ENCODE measurements at regions not wholly inside any gene's neighbourhood (a gene's known extent, or its start where the extent isn't known, plus 50 kb on each side); places are given as distances from the start of the nearest gene placed in this dataset.

GRCh38 chr4:121519236-121519838 is 138.5 kb upstream of the QRFPR start:
- DNase-seq (ENCODE audit: low spot score) = no peak

- DNase-seq (ENCODE audit: low spot score) = no peak
Observed at GRCh38 chr4:121517241-121517640, 136.4 kb upstream of the QRFPR start.

GRCh38 chr4:121514443-121514842 is 133.6 kb upstream of the QRFPR start:
- DNase-seq (ENCODE audit: low spot score) = no peak

DNA sequence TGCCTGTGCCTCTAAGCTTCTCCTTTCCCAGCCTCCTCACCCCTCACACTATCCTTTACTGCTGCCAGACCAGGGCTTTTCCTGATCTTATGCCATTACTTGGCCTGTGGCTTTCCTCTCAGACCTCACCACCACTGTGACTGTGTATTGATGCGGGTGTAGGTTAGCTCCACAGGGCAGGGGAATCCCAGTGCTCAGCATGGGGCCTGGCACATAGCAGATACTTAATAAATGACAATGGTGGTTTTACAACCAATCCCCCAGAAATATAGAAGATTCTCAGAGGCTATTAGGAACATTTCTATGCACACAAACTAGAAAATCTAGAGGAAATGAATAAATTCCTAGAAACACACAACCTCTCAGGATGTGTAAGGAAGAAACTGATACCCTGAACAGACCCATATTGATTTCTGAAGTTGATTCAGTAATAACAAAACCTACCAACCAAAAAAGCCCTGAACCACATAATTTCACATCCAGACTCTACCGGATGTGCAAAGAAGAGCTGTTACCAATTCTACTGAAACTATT is 129.6 kb upstream of the QRFPR start:
- DNase-seq (ENCODE audit: low spot score) = no peak

- DNase-seq (ENCODE audit: low spot score) = no peak
Observed at GRCh38 chr4:121485190-121485804, 104.5 kb upstream of the QRFPR start.

GRCh38 chr4:121484633-121485032 is 103.8 kb upstream of the QRFPR start:
- peak; percentile 21 for DNase-seq (ENCODE audit: low spot score)

GRCh38 chr4:121479808-121480207 is 99.0 kb upstream of the QRFPR start:
- DNase-seq (ENCODE audit: low spot score) = no peak

DNA sequence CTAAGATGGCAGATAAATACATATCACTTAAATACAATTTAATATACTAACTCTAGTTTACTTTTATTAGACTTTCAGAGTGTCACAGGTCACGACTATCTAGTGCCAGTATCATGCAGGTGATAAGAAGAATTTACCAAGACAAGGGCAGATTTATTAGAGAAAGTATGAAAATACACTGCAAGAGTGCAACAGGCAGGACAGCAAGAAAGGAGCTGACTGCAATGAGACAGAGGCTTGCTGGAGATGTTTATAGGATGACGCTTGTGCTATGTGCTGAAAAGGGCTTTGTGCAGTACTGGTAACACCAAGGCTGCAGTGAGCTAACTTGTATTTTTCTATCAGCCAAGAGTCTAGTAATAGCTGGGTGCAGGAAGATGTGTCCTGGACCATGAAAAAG is 96.7 kb upstream of the QRFPR start:
- no peak for DNase-seq (ENCODE audit: low spot score)

GRCh38 chr4:121477079-121477478 is 96.3 kb upstream of the QRFPR start:
- DNase-seq (ENCODE audit: low spot score) = no peak

DNA sequence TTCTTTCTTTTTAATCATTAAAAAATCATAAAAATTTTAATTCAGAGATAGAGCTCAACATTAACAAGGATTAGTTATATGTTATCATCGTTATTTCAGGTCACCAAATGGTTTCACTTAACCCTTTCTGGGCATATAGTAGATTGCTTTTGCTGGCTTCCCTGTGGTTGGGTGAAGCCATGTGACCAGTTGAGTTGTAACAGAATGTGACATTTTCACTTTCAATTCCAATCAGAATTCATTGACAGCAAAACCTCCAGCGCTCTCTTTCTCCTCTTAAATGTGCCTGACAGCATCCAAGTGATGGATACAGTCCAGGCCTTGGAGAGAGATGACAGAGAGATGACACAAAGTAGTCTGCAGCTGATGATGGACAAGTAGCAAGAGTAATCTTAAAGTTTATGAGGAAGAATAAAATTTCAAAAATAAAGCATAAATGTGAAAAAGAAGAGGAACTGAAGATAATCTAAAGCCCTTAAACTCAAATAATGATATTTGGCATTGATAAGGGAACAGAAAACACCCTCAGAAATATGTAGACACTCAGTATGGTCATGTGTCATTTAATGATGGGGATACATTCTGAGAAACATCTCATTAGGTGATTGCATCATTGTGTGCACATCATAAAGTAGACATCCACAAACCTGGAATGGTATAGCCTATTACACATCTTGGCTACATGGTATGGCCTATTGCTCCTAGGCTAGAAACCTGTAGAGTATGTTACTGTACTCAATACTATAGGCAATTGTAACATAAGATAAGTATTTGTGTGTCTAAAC is 92.3 kb upstream of the QRFPR start:
- no peak for DNase-seq (ENCODE audit: low spot score)

GRCh38 chr4:121464854-121465253 is 84.0 kb upstream of the QRFPR start:
- no peak for DNase-seq (ENCODE audit: low spot score)

DNA sequence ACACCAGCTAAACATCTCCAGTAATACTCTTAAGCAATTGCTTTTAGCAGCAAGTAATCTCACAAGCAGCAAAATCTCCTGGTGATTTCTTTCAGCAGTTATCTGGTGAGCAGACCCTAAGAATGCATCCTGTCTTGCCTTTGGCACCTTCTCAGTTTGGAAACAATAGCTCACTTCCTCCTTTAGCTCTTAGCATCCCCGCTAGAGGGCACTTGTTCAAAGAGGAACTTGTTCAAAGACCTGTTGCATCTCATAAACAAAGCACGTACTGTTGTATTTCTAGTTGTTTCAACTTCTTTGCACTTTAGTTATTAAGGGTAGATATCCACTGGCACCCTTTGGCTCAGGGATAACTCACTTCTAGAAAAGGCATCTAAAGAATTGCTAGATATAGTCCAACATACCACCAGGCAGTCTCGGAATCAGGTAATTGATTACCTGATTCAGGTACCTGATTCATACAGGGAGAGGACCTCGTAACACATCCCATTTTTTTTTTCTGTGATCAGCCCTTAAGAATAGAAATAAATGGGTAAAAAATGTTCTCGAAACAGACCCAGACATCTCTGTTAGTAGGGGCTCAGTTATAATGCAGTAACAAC is 81.9 kb upstream of the QRFPR start:
- DNase-seq (ENCODE audit: low spot score) = peak; percentile 67

GRCh38 chr4:121459026-121459425 is 78.2 kb upstream of the QRFPR start:
- DNase-seq (ENCODE audit: low spot score) = no peak

- no peak for DNase-seq (ENCODE audit: low spot score)
Observed at GRCh38 chr4:121457278-121457875, 76.6 kb upstream of the QRFPR start.

DNA sequence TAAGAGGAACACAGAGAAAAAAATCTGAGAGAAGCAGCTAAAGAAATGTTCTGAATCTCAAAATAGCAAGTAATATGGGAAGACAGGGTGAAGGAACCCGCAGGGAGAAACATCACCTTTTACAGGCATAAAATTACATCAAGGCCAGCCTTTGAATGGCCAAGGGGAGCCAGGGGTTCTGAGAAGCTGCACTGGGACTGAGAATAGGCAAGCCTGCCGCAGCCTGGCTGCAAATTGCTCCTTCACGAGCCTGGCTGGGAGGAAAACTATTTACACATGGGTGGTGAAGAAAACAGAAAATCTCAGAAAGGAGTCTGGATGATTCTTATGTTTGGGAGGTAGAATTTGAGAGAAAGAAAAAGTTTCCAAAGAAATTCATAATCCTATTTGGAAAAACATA is 74.5 kb upstream of the QRFPR start:
- no peak for DNase-seq (ENCODE audit: low spot score)

DNA sequence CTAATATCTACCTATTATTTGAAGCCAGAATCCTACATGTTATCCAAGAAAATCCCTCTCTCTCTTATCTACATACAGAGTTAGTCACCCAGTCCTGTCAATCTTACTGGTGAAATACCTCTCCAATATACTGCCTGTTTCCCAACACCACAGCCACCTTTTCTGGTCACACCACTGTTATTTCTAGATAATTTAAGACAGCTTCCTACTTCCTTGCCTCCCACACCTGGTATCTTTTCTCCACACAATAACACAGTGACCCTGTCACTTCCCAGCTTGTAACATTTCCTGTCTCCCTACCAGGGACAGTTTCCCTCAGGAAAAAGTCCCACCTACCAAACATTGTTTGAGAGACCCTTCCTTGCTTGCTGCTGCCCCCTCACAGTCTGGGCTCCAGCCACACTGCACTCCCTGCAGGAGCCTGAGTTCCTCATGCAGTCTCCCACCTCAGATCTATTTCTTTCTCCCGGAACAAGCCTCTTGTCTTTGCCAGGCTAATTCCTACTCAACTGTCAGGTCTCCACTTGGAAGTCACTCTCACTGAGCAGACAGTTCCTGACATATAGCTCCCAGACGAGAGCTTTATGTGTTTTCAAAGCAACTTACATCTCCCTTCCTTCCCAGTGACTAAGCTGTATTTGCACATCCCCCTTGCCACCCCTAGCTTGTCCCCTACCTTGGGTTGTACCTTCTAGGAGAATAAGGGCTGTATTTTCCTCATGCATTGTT is 73.6 kb upstream of the QRFPR start:
- DNase-seq (ENCODE audit: low spot score) = no peak

DNA sequence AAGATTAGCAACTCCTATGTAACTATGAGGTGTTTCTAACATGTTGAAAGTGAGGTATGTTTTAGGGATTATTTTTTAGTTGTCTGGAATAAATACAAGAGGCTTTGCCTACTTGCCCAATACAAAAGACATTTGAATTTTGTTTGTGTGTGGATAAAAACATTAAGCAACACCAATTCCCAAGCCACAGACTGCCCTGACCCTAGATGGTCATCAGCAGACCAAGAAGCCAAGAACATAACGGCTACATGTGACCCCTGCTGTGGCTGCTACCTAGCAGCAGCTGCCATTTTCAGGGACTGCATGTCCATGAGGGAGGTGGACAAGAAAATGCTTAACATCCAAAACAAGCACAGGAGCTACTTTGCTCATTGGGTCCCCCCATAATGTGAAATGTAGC is 70.5 kb upstream of the QRFPR start:
- no peak for DNase-seq (ENCODE audit: low spot score)

DNA sequence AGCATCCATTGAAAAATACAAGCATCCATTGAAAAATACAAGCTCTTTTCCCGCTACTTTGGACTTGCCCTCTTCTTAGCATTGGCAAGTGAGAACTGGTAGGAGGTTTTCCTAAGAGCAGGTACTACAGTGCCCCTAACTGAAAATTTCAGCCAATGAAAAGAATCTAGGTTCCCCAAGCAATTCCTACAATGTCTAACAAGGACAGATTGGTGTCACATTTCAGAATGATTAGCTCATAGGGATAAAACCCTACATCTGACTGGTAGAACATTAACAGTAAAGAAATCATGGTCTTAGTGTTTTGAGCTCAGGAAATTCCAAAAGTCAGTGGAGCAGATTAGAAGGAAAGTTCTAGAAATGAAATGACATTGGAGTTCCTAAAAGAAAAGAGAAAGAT is 68.6 kb upstream of the QRFPR start:
- no peak for DNase-seq (ENCODE audit: low spot score)

- peak; percentile 78 for DNase-seq (ENCODE audit: low spot score)
Observed at GRCh38 chr4:121448231-121448630, 67.4 kb upstream of the QRFPR start.

DNA sequence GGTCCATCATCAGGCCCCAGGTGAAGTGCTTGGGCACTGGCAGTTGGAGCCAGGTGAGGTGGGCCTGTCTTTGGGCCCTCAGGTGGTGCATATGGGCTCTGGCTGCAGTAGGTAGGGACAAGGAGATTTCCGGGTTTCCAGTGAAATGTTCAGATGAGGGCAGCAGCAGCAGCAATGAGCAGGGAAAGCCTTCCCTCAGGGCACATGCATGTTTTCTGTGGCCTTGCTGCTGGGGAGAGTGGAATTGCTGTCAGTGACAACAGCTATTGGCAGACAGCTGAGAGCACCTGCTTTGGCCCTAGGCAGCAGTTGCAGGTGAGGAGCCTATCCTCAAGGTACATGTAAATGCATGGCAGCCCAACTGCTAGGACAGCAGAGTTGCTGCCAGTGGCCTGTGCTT is 58.9 kb upstream of the QRFPR start:
- no peak for DNase-seq (ENCODE audit: low spot score)
